Colonic mucosa (tissue), 4 donors: ENCODE measurements at regions not wholly inside any gene's neighbourhood (a gene's known extent, or its start where the extent isn't known, plus 50 kb on each side); places are given as distances from the start of the nearest gene placed in this dataset.

Source experiments
- DNase-seq: peaks from one replicate; pipeline ENCODE4 v3.0.0-alpha.2; 2020
- H3K27ac ChIP-seq: fragments of 200-600 bp; one replicate; pipeline ENCODE4 v1.8.0; 2021
- H3K27me3 ChIP-seq: fragments of 200-600 bp; one replicate; pipeline ENCODE4 v1.8.0; 2021
- H3K36me3 ChIP-seq: fragments of 200-600 bp; one replicate; pipeline ENCODE4 v1.8.0; 2021
- H3K4me1 ChIP-seq: fragments of 200-600 bp; one replicate; pipeline ENCODE4 v1.8.0; 2021; ENCODE audit warnings: mild to moderate bottlenecking
- H3K4me3 ChIP-seq: fragments of 200-600 bp; one replicate; pipeline ENCODE4 v1.8.0; 2021
- H3K9ac ChIP-seq, 2 donors: one replicate each; pipeline ENCODE4 v1.7.0; 2013; ENCODE audit warnings: control low read depth in 2 of 2, low read depth in 2 of 2, low read length in 2 of 2
- H3K9me3 ChIP-seq: fragments of 200-600 bp; one replicate; pipeline ENCODE4 v1.8.0; 2021
- intact Hi-C: fragments of 100-400 bp; cut with DNase I; formaldehyde crosslinking; loops from one replicate; pipeline ENCODE4 v1.14.1; 2022
- TF ChIP-seq, protein P1 (sequence below): fragments of 200-600 bp; IDR thresholded peaks from one replicate; pipeline ENCODE4 v1.8.0; 2022; ENCODE audit warnings: antibody characterized with exemption, mild to moderate bottlenecking
- donor health status: healthy.
- donor health status: DM: no; HTN: no; CAD: no.
- donor health status: DM: no; HTN: no; CAD: no.

DNA sequence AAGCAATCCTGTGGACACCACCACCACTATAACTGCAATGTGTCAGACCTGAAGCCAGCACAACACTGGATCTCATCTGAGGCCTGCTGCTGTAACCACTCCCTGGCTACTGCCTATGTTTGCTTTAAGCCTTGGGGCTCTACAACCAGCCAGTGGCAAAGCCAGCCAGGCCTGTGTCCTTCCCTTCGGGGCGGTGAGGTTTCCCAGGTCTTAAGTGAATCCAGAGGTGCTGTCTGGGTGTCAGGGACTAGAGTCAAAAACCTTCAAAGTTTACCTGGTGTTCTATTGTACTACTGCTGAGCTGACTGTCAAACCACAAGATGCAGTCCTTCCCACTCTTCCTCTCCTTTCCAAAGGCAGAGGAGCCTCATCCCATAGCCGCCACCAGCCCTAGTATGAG, 750.5 kb downstream of the FAM133A start:
- TF ChIP-seq, protein P1, sequence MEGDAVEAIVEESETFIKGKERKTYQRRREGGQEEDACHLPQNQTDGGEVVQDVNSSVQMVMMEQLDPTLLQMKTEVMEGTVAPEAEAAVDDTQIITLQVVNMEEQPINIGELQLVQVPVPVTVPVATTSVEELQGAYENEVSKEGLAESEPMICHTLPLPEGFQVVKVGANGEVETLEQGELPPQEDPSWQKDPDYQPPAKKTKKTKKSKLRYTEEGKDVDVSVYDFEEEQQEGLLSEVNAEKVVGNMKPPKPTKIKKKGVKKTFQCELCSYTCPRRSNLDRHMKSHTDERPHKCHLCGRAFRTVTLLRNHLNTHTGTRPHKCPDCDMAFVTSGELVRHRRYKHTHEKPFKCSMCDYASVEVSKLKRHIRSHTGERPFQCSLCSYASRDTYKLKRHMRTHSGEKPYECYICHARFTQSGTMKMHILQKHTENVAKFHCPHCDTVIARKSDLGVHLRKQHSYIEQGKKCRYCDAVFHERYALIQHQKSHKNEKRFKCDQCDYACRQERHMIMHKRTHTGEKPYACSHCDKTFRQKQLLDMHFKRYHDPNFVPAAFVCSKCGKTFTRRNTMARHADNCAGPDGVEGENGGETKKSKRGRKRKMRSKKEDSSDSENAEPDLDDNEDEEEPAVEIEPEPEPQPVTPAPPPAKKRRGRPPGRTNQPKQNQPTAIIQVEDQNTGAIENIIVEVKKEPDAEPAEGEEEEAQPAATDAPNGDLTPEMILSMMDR, result no peak
- H3K27me3 ChIP-seq, result no peaks in the 10 kb centered on the region
- no peaks in the 10 kb centered on the region for H3K9me3 ChIP-seq
- H3K4me1 ChIP-seq, result no peaks in the 10 kb centered on the region
- H3K36me3 ChIP-seq, result no peaks in the 10 kb centered on the region
- H3K4me3 ChIP-seq, result no peak overlapping the region
- H3K27ac ChIP-seq, result no peak overlapping the region
- intact Hi-C loops, result no loop called here
- no peak for DNase-seq
- no peak overlapping the region for H3K9ac ChIP-seq

DNA sequence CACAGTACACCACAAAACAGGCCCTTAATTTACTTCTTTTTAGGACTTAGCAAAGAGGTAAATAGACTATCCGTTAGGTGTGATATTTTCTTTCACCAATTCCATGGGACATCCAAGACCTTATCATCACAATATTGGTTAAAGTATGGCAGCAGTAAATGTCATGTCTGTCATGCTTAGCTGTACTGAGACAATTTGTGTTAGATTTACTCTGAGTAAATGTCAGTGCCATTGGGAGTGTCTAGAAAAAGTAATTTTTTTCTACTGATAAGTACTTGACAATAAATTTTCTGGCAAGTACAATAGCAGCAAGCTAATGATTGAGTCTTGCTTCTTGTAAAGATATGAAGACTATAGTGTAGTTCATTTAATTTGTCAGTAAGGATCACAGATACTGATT, 756.1 kb downstream of the FAM133A start:
- Histone ChIP-seq H3K4me3 (no peak overlapping the region), H3K9me3 (no peaks in the 10 kb centered on the region), H3K27me3 (no peaks in the 10 kb centered on the region), H3K27ac (no peak overlapping the region), H3K4me1 (no peaks in the 10 kb centered on the region), H3K9ac (no peak overlapping the region), H3K36me3 (no peaks in the 10 kb centered on the region)
- intact Hi-C loops, result no loop called here
- DNase-seq, result no peak
- TF ChIP-seq, protein P1, result no peak

DNA sequence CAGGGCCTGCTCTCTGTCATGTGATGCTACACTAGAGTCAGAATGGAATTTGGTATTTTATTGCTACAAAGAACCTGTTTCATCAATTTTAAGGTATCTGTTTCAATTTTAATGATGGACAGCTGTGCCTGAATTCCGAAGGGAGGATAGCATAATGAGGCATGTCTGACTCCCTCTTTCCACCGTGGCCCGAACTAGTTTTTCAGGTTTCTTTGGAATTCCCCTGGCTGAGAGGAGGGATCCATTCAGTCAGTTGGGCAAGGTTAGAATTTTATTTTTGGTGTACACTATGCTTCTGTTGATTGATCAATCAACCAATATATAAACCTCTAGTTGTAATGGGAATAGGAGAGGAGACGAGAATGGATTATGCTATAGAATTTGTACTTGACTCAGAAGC, 761.8 kb downstream of the FAM133A start:
- Histone ChIP-seq H3K9me3 (no peaks in the 10 kb centered on the region), H3K36me3 (no peaks in the 10 kb centered on the region), H3K27me3 (no peaks in the 10 kb centered on the region), H3K4me3 (no peak overlapping the region), H3K9ac (no peak overlapping the region), H3K27ac (no peak overlapping the region), H3K4me1 (no peaks in the 10 kb centered on the region)
- TF ChIP-seq, protein P1, result no peak
- intact Hi-C loops, result no loop called here
- no peak for DNase-seq

DNA sequence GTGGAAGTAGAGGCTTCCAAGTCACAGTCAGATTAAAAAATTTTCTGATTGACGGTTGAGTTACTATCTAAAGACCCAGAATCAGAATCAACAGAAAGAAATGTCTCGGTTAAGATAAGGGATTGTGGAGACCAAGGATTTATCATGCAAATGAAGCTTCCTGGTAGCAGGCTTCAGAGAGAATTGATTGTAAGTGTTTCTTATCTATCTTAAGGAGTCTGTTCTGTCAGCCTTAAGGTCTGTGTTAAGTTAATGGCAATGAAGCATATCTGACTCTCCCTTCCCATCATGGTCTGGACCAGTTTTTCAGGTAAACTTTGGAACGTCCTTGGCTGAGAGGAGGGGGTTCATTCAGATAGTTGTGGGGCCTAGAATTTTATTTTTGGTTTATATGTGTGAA, 780.2 kb downstream of the FAM133A start:
- H3K4me1 ChIP-seq, result no peaks in the 10 kb centered on the region
- no peaks in the 10 kb centered on the region for H3K27me3 ChIP-seq
- no peak for DNase-seq
- no peaks in the 10 kb centered on the region for H3K9me3 ChIP-seq
- intact Hi-C loops, result no loop called here
- H3K36me3 ChIP-seq, result no peaks in the 10 kb centered on the region
- H3K27ac ChIP-seq, result no peak overlapping the region
- H3K4me3 ChIP-seq, result no peak overlapping the region
- TF ChIP-seq, protein P1, result no peak
- H3K9ac ChIP-seq, result no peak overlapping the region

DNA sequence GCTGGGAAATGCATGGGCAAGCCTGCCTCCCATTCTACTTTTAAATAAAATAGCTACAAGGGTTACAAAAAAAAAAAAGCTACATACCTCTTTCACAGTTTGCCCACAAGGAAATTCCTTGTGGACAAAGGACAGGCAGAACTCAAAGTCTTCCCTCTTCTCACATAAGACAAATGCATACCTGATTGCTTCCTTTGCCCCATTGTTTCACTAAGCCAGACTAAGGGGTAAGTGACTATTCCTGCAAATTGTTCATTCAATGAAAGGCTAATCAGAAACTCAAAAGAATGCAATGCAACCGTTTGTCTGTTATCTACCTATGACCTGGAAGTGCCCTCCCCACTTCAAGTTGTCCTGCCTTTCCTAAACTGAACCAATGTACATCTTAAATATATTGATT, 780.6 kb downstream of the FAM133A start:
- H3K9me3 ChIP-seq, result no peaks in the 10 kb centered on the region
- TF ChIP-seq, protein P1, result no peak
- H3K4me3 ChIP-seq, result no peak overlapping the region
- intact Hi-C loops, result no loop called here
- no peak overlapping the region for H3K27ac ChIP-seq
- no peak overlapping the region for H3K9ac ChIP-seq
- H3K36me3 ChIP-seq, result no peaks in the 10 kb centered on the region
- no peaks in the 10 kb centered on the region for H3K27me3 ChIP-seq
- H3K4me1 ChIP-seq, result no peaks in the 10 kb centered on the region
- no peak for DNase-seq

DNA sequence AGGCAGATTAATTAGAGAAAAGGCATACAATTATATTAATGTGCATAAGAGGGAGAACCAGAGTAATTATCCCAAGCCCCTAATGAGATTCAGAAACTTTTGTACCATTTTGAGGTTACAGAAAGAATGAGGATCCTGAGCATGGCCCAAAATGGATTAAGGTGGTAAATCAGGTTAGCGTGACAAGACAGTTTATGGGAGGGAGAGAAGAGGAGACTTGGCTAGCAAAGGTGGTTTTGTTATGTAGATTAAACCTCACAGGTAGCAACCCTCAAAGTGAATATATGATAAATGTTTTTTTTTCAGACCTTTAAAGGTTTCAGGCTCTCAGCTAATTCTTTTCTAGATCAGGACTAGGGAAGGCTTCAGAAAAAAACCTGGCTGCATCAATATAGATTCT, 781.8 kb downstream of the FAM133A start:
- Histone ChIP-seq H3K36me3 (no peaks in the 10 kb centered on the region), H3K4me3 (no peak overlapping the region), H3K27me3 (no peaks in the 10 kb centered on the region), H3K27ac (no peak overlapping the region), H3K4me1 (no peaks in the 10 kb centered on the region), H3K9ac (no peak overlapping the region), H3K9me3 (no peaks in the 10 kb centered on the region)
- TF ChIP-seq, protein P1, result no peak
- intact Hi-C loops, result no loop called here
- DNase-seq, result no peak
